Activated CD8-positive, alpha-beta memory T cell treated with anti-CD3 and anti-CD28 coated beads for 24 hours (primary cell): ENCODE measurements at regions not wholly inside any gene's neighbourhood (a gene's known extent, or its start where the extent isn't known, plus 50 kb on each side); places are given as distances from the start of the nearest gene placed in this dataset.

Source experiments
- DNase-seq: peaks from one replicate; pipeline ENCODE4 v3.0.0-alpha.2; 2020

DNA sequence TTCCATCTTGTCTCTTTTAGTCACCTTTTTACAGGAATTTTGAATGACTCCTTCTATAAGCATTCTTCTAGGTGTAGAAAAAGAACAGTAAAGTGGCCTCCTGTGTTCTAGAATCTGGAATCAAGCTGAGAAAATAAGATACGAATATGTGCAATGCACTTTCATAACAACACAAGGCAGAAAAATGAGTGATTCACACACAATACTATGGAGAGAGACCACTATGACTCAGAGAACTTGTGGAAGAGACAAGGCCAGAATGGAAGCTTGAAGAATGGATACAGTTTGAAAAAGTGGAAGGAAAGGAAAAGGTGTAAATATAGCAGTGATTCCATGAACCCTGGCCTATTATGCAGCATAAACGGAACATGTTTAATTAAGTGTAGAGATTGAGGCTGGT is 57.1 kb upstream of the SAMSN1 start:
- DNase-seq = no peak

- no peak for DNase-seq
These were observed 56.4 kb upstream of the SAMSN1 start for GRCh38 chr21:14602382-14602958.

DNA sequence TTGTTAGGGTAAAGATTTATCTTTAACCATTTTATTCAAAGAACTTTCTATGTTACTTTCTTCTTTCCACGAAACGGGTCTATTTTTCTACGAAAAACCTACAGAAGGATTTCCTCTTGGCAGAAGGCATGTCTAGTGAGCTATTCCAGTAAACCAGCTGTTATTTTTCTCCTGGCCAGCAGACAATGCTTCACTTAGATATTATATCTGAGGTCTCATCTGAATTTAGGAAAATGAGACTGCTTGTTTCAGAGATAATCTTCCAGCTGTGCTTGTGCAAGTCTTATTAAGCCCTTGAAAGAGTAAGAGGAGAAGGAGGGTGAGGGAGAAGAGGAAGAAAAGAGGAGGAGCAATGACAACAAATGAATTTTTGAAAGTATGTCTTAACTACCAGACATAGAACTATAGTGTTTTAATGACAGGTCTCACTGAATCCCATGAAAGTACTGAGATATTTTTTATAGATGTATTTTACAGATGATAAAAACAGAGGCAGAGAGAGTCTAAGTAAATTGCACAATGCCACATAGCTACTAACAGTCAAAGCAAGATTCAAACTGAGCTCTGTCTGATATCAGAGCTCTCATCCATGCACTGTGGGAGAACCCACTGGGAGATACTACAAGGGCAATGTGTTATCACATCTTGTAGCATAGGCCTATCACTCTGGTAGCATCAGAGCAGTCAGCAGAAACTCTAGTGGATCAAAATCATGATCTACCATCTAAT is 54.6 kb upstream of the SAMSN1 start:
- no peak for DNase-seq

GRCh38 chr21:14598065-14598464 is 52.0 kb upstream of the SAMSN1 start:
- no peak for DNase-seq
